GM21447 (cell line): ENCODE measurements at regions not wholly inside any gene's neighbourhood (a gene's known extent, or its start where the extent isn't known, plus 50 kb on each side); places are given as distances from the start of the nearest gene placed in this dataset.
"Not testable (repeated sequence)": the region's sequence is repeated elsewhere in the genome, so short reads cannot be mapped to it uniquely, and the experiment has no call there.

Experiments used
- ATAC-seq: cut with Tn5 transposase; IDR thresholded peaks from one replicate; pipeline ENCODE4 v1.9.1; 2021; ENCODE audit not compliant: unreplicated experiment

- ATAC-seq = not testable (repeated sequence)
These were observed 73.5 kb downstream of the NPIPA8 start for GRCh38 chr16:18263046-18263445.

- not testable (repeated sequence) for ATAC-seq
These were observed 74.7 kb downstream of the NPIPA8 start for GRCh38 chr16:18261848-18262247.

- not testable (repeated sequence) for ATAC-seq
These were observed 76.9 kb downstream of the NPIPA8 start for GRCh38 chr16:18259496-18260176.

DNA sequence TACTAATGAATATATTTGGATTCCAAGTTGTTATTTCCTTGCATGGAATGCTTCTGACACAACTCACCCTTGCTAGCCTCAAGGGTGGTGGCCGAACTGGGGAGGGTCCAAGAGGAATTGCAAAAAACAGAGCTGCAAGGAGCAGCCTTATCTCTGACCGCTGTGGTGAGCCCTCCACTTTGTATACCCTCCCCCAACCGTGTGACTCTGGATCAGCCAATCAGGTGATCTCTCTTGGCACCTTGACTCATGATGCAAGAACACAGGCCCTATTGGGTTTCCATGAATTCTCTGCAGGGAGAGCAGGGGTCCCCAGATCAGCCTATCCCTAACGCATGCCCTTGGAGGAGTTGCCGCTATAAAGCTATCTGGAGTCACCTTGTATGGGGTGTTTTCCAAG lies 83.6 kb downstream of the NPIPA8 start:
- ATAC-seq = not testable (repeated sequence)

DNA sequence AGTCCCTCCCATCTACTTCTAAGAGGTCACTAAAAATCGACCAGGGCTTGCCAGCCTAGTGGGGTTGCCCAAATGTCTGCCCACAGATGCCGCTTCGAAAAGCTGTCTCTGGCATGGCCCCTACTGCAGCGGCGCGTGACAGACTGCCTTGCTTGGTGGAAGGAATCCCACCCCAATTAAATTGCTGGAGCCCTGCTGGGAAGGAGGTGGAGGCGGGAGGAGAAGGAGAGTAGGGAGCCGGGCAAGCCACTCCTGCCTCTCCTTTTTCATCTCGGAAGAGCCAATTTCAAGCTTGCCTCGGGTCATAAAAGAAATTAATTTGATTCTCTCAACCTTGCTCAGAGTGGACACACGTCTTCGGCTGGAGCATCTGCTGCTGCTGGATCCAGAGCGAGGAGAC lies 106.0 kb downstream of the NPIPA8 start:
- ATAC-seq = not testable (repeated sequence)

DNA sequence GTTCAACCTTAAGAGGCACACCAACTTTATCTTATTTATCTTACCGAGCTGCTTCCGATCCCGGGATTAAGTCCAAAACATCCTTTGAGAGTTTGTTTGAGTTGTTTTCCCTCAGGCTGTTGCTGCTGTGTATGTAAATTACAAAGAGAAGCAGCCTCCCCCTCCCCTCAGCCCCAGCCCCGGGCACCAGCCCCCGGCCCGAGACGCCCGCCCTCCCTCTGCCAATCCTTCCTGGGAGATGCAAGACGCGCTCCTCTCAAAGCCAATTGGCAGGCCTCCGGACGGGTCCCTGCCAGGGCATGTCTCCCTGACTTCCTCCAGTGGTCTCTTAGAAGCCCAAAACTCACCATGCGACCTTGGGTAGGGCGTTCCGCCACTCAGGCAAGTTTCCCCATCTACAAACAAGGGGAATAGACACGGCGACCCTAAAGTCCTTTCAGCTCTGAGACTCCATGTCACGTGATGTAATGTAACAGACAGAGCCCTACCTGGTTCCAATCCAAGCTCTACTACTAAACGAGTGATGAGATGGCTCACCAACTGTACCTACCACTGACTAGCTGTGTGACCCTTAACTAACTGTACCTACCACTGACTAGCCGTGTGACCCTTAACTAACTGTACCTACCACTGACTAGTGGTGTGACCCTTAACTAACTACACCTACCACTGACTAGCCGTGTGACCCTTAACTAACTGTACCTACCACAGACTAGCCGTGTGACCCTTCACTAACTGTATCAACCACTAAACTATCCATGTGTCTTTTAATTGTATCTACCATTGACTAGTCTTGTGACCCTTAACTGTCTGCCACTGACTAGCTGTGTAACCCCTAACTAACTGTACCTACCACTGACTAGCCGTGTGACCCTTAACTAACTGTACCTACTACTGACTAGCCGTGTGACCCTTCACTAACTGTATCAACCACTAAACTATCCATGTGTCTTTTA lies 114.2 kb downstream of the NPIPA8 start:
- ATAC-seq = not testable (repeated sequence)

DNA sequence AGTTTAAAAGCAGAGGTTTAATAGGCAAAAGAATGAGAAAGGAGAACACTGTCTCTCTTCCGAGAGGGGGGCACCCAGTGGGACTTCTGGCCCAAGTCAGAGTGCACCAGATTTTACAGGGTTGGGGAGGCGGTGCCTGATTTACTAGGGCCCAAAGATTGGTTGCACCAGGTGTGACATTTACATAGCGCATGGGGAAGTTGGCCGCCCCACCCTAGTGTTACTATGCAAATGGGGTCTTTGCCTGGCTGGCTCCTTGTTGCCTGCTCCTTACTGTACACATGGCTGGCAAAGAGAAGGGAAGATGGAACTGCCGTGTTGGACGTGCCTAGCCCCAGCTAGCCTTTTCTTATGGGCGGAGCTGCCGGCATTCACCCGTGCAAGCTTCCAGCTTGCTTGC lies 118.8 kb downstream of the NPIPA8 start:
- not testable (repeated sequence) for ATAC-seq

- not testable (repeated sequence) for ATAC-seq
These were observed 119.7 kb downstream of the NPIPA8 start for GRCh38 chr16:18216814-18217213.

DNA sequence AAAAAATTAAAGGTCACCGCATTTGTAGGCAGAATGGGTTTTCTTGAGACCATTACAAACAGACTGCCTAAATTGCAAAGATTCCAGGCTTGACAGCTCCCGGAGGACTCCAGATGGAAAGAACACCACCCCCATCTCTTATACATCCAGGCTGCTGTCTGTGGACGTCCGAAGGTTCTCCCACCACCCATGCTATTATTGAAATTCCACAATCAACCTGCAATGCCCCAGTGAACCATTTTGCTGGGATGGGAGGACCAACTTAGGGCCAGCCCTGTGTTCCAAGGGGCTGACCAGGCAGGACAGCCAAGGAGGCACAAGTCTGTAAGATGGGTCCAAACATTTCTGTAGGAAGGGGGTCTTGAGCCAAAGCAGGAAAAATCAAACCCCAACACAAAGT lies 122.7 kb downstream of the NPIPA8 start:
- ATAC-seq = not testable (repeated sequence)

- ATAC-seq = not testable (repeated sequence)
These were observed 125.0 kb downstream of the NPIPA8 start for GRCh38 chr16:18211505-18211904.

- ATAC-seq = not testable (repeated sequence)
These were observed 131.8 kb downstream of the NPIPA8 start for GRCh38 chr16:18204786-18205185.

DNA sequence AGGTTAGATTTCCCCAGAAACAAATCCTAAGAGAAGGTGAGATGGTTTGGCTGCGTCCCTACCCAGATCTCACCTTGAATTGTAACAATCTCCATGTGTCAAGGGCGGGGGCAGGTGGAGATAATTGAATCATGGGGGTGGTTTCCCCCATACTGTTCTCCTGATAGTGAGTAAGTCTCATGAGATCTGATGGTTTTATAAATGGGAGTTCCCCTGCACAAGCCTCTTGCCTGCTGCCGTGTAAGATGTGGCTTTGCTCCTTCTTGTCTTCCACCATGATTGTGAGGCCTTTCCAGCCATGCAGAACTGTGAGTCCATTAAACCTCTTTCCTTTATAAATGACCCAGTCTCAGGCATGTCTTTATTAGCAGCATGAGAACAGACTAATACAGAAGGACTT lies 132.2 kb downstream of the NPIPA8 start:
- not testable (repeated sequence) for ATAC-seq

- not testable (repeated sequence) for ATAC-seq
These were observed 135.0 kb downstream of the NPIPA8 start for GRCh38 chr16:18201511-18201910.

DNA sequence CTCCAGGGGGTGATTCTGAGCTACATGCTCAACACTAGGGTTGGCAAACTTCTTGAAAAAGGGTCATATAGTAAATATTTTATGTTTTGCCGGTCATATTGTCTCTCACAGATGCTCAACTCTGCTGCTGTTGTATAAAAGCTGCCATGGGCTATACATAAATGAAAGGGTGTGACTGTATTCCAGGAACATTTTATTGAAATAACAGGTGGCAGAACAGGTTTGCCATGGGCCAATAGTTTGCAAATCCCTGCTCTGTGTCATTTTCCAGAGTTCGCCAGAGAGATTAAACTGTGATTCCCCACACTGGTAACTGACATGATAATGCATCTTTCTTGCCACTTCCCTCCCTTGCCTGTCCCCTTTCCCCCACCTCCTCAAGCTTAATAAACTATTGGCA lies 144.1 kb downstream of the NPIPA8 start:
- ATAC-seq = not testable (repeated sequence)

DNA sequence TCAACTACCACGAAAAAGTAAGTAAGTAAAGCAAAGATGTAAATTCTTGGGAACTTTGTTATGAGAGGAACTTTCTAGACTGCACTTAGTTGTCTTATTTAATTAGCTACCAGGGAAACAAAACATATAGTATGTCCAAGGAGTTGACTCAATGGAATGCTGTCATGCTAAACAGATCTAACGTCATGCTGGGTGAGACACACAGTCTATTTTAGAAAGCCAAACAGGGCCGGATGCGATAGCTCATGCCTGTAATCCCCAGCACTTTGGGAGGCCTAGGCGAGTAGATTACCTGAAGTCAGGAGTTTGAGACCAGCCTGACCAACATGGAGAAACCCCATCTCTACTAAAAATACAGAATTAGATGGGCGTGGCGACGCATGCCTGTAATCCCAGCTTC lies 146.4 kb downstream of the NPIPA8 start:
- ATAC-seq = not testable (repeated sequence)

- ATAC-seq = not testable (repeated sequence)
These were observed 151.8 kb downstream of the NPIPA8 start for GRCh38 chr16:18184755-18185154.

DNA sequence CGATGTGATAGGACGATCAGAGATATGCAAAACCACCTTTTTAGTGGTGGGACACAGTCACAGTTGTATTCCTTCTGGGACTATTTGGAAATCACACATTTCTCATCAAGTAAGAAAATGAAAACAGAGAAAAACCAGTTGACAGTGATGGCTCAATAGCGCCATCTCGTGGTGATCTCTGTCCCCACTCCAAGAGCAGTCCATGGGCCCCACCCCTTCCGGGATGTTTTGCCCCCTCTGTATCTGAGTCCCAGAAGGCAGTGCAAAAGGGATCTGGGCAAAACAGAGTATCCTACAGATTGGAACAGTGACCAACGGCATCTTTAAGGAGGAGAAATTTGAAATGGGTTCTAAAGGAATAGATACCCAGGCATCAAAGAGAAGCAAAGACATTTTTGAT lies 155.5 kb downstream of the NPIPA8 start:
- ATAC-seq = not testable (repeated sequence)

DNA sequence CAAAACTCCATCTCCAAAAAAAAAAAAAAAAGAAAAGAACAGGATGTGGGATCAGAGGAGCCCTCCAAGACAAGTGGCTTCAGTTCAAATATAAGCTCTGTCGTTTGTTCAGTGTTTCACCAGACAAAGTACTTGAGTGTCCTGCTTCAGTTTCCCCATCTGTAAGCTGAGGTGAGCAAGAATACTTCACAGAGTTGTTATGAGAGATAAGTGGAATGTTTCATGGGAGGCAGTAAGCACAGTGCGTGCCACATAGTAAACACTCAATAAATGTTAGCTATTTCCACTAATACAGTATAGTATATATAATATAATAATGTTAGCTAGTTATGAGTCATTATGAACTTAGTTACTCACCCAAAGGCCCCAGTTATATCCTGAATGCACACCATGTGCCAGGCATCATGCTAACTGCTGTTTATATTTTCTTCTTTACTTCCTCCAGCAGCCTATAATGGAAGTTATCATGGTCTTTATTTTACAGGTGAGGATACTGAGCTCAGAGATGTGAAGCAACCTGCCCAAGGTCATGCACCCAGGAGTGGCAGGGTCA lies 162.5 kb downstream of the NPIPA8 start:
- not testable (repeated sequence) for ATAC-seq

GRCh38 chr16:18162293-18162692 lies 174.2 kb downstream of the NPIPA8 start:
- not testable (repeated sequence) for ATAC-seq

- not testable (repeated sequence) for ATAC-seq
These were observed 175.3 kb downstream of the NPIPA8 start for GRCh38 chr16:18161224-18161623.

DNA sequence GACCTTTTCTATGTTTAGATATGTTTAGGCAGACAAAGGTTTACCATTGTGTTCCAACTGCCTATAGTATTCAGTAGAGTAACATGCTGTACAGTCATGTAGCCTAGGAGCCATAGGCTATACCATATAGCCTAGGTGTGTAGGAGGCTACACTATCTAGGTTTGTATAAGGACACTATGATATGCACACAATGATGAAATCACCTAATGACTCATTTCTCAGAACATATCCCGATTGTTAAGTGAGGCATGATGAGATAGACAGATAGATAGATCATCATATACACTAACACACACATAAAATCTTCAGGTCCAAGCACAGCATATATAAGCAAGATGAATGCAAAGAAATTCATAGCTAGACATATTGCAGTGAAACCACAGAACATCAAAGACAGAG lies 177.4 kb downstream of the NPIPA8 start:
- not testable (repeated sequence) for ATAC-seq
